HUES64 (cell line): ENCODE measurements at regions not wholly inside any gene's neighbourhood (a gene's known extent, or its start where the extent isn't known, plus 50 kb on each side); places are given as distances from the start of the nearest gene placed in this dataset.

ENCODE experiments used
- H3K27ac ChIP-seq: 2 replicates; pipeline ENCODE4 v1.7.0; 2013; ENCODE audit warnings: low read depth, low read length, inconsistent platforms
- H3K27me3 ChIP-seq: 2 replicates; pipeline ENCODE4 v1.6.1; 2013; ENCODE audit warnings: mild to moderate bottlenecking, low read length; ENCODE audit not compliant: insufficient read depth
- H3K36me3 ChIP-seq: 2 replicates; pipeline ENCODE4 v1.6.1; 2013; ENCODE audit warnings: mild to moderate bottlenecking, low read length; ENCODE audit not compliant: insufficient read depth
- H3K4me1 ChIP-seq: 2 replicates; pipeline ENCODE4 v1.6.1; 2013; ENCODE audit warnings: mild to moderate bottlenecking, low read length, moderate library complexity; ENCODE audit not compliant: insufficient read depth
- H3K4me3 ChIP-seq: 2 replicates; pipeline ENCODE4 v1.5.1; 2013; ENCODE audit warnings: mild to moderate bottlenecking, low read length, moderate library complexity
- H3K9ac ChIP-seq: 2 replicates; pipeline ENCODE4 v1.6.1; 2013; ENCODE audit warnings: mild to moderate bottlenecking, low read depth, low read length
- H3K9me3 ChIP-seq: 2 replicates; pipeline ENCODE4 v1.6.1; 2013; ENCODE audit warnings: low read depth, low read length; ENCODE audit not compliant: insufficient read depth
- WGBS: fragments of 150-250, 120-280 bp; methylation state at CpG from one replicate; pipeline ENCODE4 v1.1.7; 2013; ENCODE audit warnings: missing lambda C conversion rate; 5-methylcytosine and 5-hydroxymethylcytosine counted together

- H3K9ac ChIP-seq = no peak overlapping the region
- H3K27ac ChIP-seq = no peak overlapping the region
- no peaks in the 10 kb centered on the region for H3K4me1 ChIP-seq
- H3K9me3 ChIP-seq = peaks cover 10% of the 10 kb centered on the region; the same call in 1 of the 2 replicates
- no peak overlapping the region for H3K4me3 ChIP-seq
- no peaks in the 10 kb centered on the region for H3K27me3 ChIP-seq
- H3K36me3 ChIP-seq = no peaks in the 10 kb centered on the region
- 100% methylated on average over 1 of the region's 1 CpG for WGBS
Measured at GRCh38 chr14:86027990-86028389, 498.0 kb downstream of the FLRT2 start.

- Histone ChIP-seq H3K9me3 (peaks cover 10% of the 10 kb centered on the region; the same call in 1 of the 2 replicates), H3K9ac (no peak overlapping the region), H3K36me3 (no peaks in the 10 kb centered on the region), H3K27me3 (no peaks in the 10 kb centered on the region), H3K4me1 (no peaks in the 10 kb centered on the region), H3K27ac (no peak overlapping the region), H3K4me3 (no peak overlapping the region)
Measured at GRCh38 chr14:86027144-86027543, 497.2 kb downstream of the FLRT2 start.

GRCh38 chr14:86022031-86022629 is 492.2 kb downstream of the FLRT2 start:
- no peaks in the 10 kb centered on the region for H3K27me3 ChIP-seq
- H3K4me1 ChIP-seq = no peaks in the 10 kb centered on the region
- H3K9me3 ChIP-seq = 0 out of 2 replicates have a peak, but pooled peaks cover 3% of the 10 kb centered on the region
- H3K9ac ChIP-seq = no peak overlapping the region
- WGBS = 78% methylated on average over 3 of the region's 3 CpGs
- no peak overlapping the region for H3K4me3 ChIP-seq
- no peaks in the 10 kb centered on the region for H3K36me3 ChIP-seq
- H3K27ac ChIP-seq = no peak overlapping the region

GRCh38 chr14:86020841-86021240 is 490.9 kb downstream of the FLRT2 start:
- no peaks in the 10 kb centered on the region for H3K9me3 ChIP-seq
- no peak overlapping the region for H3K4me3 ChIP-seq
- no peaks in the 10 kb centered on the region for H3K27me3 ChIP-seq
- no peaks in the 10 kb centered on the region for H3K36me3 ChIP-seq
- no peaks in the 10 kb centered on the region for H3K4me1 ChIP-seq
- H3K27ac ChIP-seq = no peak overlapping the region
- H3K9ac ChIP-seq = no peak overlapping the region

- H3K9ac ChIP-seq = no peak overlapping the region
Measured at GRCh38 chr14:86015941-86016340, 486.0 kb downstream of the FLRT2 start.

GRCh38 chr14:86015511-86015910 is 485.6 kb downstream of the FLRT2 start:
- Histone ChIP-seq H3K4me3 (no peak overlapping the region), H3K27me3 (no peaks in the 10 kb centered on the region), H3K36me3 (no peaks in the 10 kb centered on the region), H3K4me1 (peaks cover 11% of the 10 kb centered on the region), H3K9ac (no peak overlapping the region), H3K9me3 (no peaks in the 10 kb centered on the region), H3K27ac (no peak overlapping the region)
- WGBS = no CpG with 5 or more reads among the region's 1 CpG

More at GRCh38 chr14:86015941-86016340, 486.0 kb downstream of the FLRT2 start:
- Histone ChIP-seq H3K27ac (no peak overlapping the region), H3K27me3 (no peaks in the 10 kb centered on the region), H3K4me3 (no peak overlapping the region), H3K4me1 (peaks cover 11% of the 10 kb centered on the region), H3K36me3 (no peaks in the 10 kb centered on the region), H3K9me3 (no peaks in the 10 kb centered on the region)
- 83% methylated on average over 1 of the region's 1 CpG for WGBS

- H3K4me3 ChIP-seq = no peak overlapping the region
- H3K27me3 ChIP-seq = no peaks in the 10 kb centered on the region
- H3K36me3 ChIP-seq = no peaks in the 10 kb centered on the region
- no peak overlapping the region for H3K27ac ChIP-seq
- H3K9ac ChIP-seq = no peak overlapping the region
- peaks cover 11% of the 10 kb centered on the region for H3K4me1 ChIP-seq
- no peaks in the 10 kb centered on the region for H3K9me3 ChIP-seq
- 95% methylated on average over 3 of the region's 3 CpGs for WGBS
Measured at GRCh38 chr14:86013641-86014040, 483.7 kb downstream of the FLRT2 start.

GRCh38 chr14:86012461-86012860 is 482.5 kb downstream of the FLRT2 start:
- WGBS = 64% methylated on average over 1 of the region's 1 CpG
- Histone ChIP-seq H3K9ac (no peak overlapping the region), H3K36me3 (no peaks in the 10 kb centered on the region), H3K4me3 (no peak overlapping the region), H3K27ac (no peak overlapping the region), H3K4me1 (peaks cover 11% of the 10 kb centered on the region), H3K9me3 (no peaks in the 10 kb centered on the region), H3K27me3 (no peaks in the 10 kb centered on the region)

- Histone ChIP-seq H3K9me3 (no peaks in the 10 kb centered on the region), H3K36me3 (no peaks in the 10 kb centered on the region), H3K4me3 (no peak overlapping the region), H3K27ac (no peak overlapping the region), H3K27me3 (no peaks in the 10 kb centered on the region), H3K9ac (no peak overlapping the region), H3K4me1 (no peaks in the 10 kb centered on the region)
- WGBS = 91% methylated on average over 2 of the region's 3 CpGs
Measured at GRCh38 chr14:86003998-86004397, 474.1 kb downstream of the FLRT2 start.

- no peak overlapping the region for H3K9ac ChIP-seq
- no peaks in the 10 kb centered on the region for H3K4me1 ChIP-seq
- H3K36me3 ChIP-seq = no peaks in the 10 kb centered on the region
- no peak overlapping the region for H3K27ac ChIP-seq
- no peaks in the 10 kb centered on the region for H3K27me3 ChIP-seq
- H3K9me3 ChIP-seq = no peaks in the 10 kb centered on the region
- H3K4me3 ChIP-seq = no peak overlapping the region
Measured at GRCh38 chr14:85996551-85996950, 466.6 kb downstream of the FLRT2 start.

GRCh38 chr14:85991156-85991555 is 461.2 kb downstream of the FLRT2 start:
- H3K9ac ChIP-seq = no peak overlapping the region
- 96% methylated on average over 3 of the region's 4 CpGs for WGBS
- H3K4me1 ChIP-seq = no peaks in the 10 kb centered on the region
- no peak overlapping the region for H3K27ac ChIP-seq
- no peaks in the 10 kb centered on the region for H3K9me3 ChIP-seq
- no peaks in the 10 kb centered on the region for H3K36me3 ChIP-seq
- no peaks in the 10 kb centered on the region for H3K27me3 ChIP-seq
- no peak overlapping the region for H3K4me3 ChIP-seq

GRCh38 chr14:85987907-85988306 is 458.0 kb downstream of the FLRT2 start:
- Histone ChIP-seq H3K9me3 (no peaks in the 10 kb centered on the region), H3K4me3 (no peak overlapping the region), H3K4me1 (no peaks in the 10 kb centered on the region), H3K36me3 (no peaks in the 10 kb centered on the region), H3K27me3 (no peaks in the 10 kb centered on the region), H3K27ac (no peak overlapping the region), H3K9ac (no peak overlapping the region)
- 67% methylated on average over 4 of the region's 5 CpGs for WGBS
